Mesenchymal stem cell (in vitro differentiated cells and primary cell): ENCODE measurements at regions not wholly inside any gene's neighbourhood (a gene's known extent, or its start where the extent isn't known, plus 50 kb on each side); places are given as distances from the start of the nearest gene placed in this dataset.

Source experiments
- DNase-seq: peaks from one replicate; pipeline ENCODE4 v3.0.0-alpha.2; 2013
- H2AFZ ChIP-seq: one replicate; pipeline ENCODE4 v1.6.1; 2013; ENCODE audit warnings: low read depth, mild to moderate bottlenecking, control low read depth, inconsistent platforms, low read length, moderate library complexity
- H2AK5ac ChIP-seq: 2 replicates; pipeline ENCODE4 v1.6.1; 2013; ENCODE audit warnings: low read length, moderate library complexity, mild to moderate bottlenecking, inconsistent platforms; ENCODE audit not compliant: severe bottlenecking
- H2BK120ac ChIP-seq: one replicate; pipeline ENCODE4 v1.6.1; 2013; ENCODE audit warnings: low read depth, mild to moderate bottlenecking, inconsistent platforms, low read length, moderate library complexity
- H2BK12ac ChIP-seq, 2 experiments: one replicate each; pipeline ENCODE4 v1.6.1; 2013; ENCODE audit warnings: inconsistent platforms in 2 of 2, low read length in 2 of 2, mild to moderate bottlenecking in 2 of 2, moderate library complexity in 2 of 2, control low read depth in 1 of 2
- H2BK15ac ChIP-seq: one replicate; pipeline ENCODE4 v1.6.1; 2013; ENCODE audit warnings: mild to moderate bottlenecking, low read depth, inconsistent platforms; ENCODE audit not compliant: poor library complexity, severe bottlenecking
- H2BK5ac ChIP-seq: 2 replicates; pipeline ENCODE4 v1.6.1; 2013; ENCODE audit warnings: low read depth, mild to moderate bottlenecking, low read length, control low read depth, inconsistent platforms; ENCODE audit not compliant: poor library complexity, severe bottlenecking
- H3K14ac ChIP-seq, 2 experiments: one replicate each; pipeline ENCODE4 v1.6.1; 2013; ENCODE audit warnings: inconsistent platforms in 2 of 2, low read length in 2 of 2, control low read depth in 1 of 2, mild to moderate bottlenecking in 1 of 2, moderate library complexity in 1 of 2
- H3K18ac ChIP-seq, 2 experiments: one replicate each; pipeline ENCODE4 v1.6.1; 2013; ENCODE audit warnings: inconsistent platforms in 2 of 2, low read length in 2 of 2, control low read depth in 1 of 2, low read depth in 1 of 2, mild to moderate bottlenecking in 1 of 2
- H3K23ac ChIP-seq, 2 experiments: one replicate each; pipeline ENCODE4 v1.6.1; 2013; ENCODE audit warnings: inconsistent platforms in 2 of 2, low read length in 2 of 2, mild to moderate bottlenecking in 2 of 2, moderate library complexity in 2 of 2, control low read depth in 1 of 2
- H3K27ac ChIP-seq: 2 replicates; pipeline ENCODE4 v1.5.1; 2013; ENCODE audit warnings: mild to moderate bottlenecking, moderate library complexity, low read length, control low read depth, inconsistent platforms; ENCODE audit not compliant: poor library complexity, severe bottlenecking
- H3K27me3 ChIP-seq, 2 experiments: 2 replicates each; pipeline versions ENCODE4 v1.6.1 to v1.7.0; 2013; ENCODE audit warnings: low read length in 2 of 2, mild to moderate bottlenecking in 2 of 2, moderate library complexity in 2 of 2, control low read depth in 1 of 2, inconsistent platforms in 1 of 2; ENCODE audit not compliant: control insufficient read depth in 1 of 2, insufficient read depth in 1 of 2
- H3K36me3 ChIP-seq, 2 experiments: 2 replicates each; pipeline versions ENCODE4 v1.6.1 to v1.7.0; 2013; ENCODE audit warnings: low read length in 2 of 2, control low read depth in 1 of 2, inconsistent platforms in 1 of 2, low read depth in 1 of 2, mild to moderate bottlenecking in 1 of 2; ENCODE audit not compliant: insufficient read depth in 2 of 2, control insufficient read depth in 1 of 2
- H3K4ac ChIP-seq, 2 experiments: one replicate each; pipeline ENCODE4 v1.6.1; 2013; ENCODE audit warnings: inconsistent platforms in 2 of 2, low read length in 2 of 2, mild to moderate bottlenecking in 2 of 2, moderate library complexity in 2 of 2, control low read depth in 1 of 2, low read depth in 1 of 2
- H3K4me1 ChIP-seq: 2 replicates; pipeline ENCODE4 v1.6.1; 2013; ENCODE audit warnings: low read depth, low read length, control low read depth; ENCODE audit not compliant: control insufficient read depth, insufficient read depth
- H3K4me2 ChIP-seq: 2 replicates; pipeline ENCODE4 v1.6.1; 2013; ENCODE audit warnings: low read length, mild to moderate bottlenecking, inconsistent platforms; ENCODE audit not compliant: poor library complexity, severe bottlenecking
- H3K4me3 ChIP-seq, 2 experiments: 2 replicates each; pipeline versions ENCODE4 v1.5.1 to v1.7.0; 2013; ENCODE audit warnings: low read length in 2 of 2, mild to moderate bottlenecking in 2 of 2, control low read depth in 1 of 2, low read depth in 1 of 2; ENCODE audit not compliant: insufficient read depth in 1 of 2
- H3K79me1 ChIP-seq: replicated peaks from 2 replicates; pipeline ENCODE4 v1.6.1; 2013; ENCODE audit warnings: mild to moderate bottlenecking, control low read depth, low read length, inconsistent platforms; ENCODE audit not compliant: poor library complexity, severe bottlenecking
- H3K9ac ChIP-seq: 2 replicates; pipeline ENCODE4 v1.7.0; 2013; ENCODE audit warnings: mild to moderate bottlenecking, low read length, moderate library complexity
- H3K9me3 ChIP-seq: 2 replicates; pipeline ENCODE4 v1.7.0; 2013; ENCODE audit warnings: mild to moderate bottlenecking, low read length; ENCODE audit not compliant: control insufficient read depth
- H4K8ac ChIP-seq: one replicate; pipeline ENCODE4 v1.6.1; 2013; ENCODE audit warnings: inconsistent platforms, mild to moderate bottlenecking, low read length, moderate library complexity
- H4K91ac ChIP-seq: one replicate; pipeline ENCODE4 v1.6.1; 2013; ENCODE audit warnings: mild to moderate bottlenecking, low read length, inconsistent platforms
- WGBS: methylation state at CpG from one replicate; pipeline ENCODE4 v1.1.7; 2013; ENCODE audit warnings: mixed read lengths; 5-methylcytosine and 5-hydroxymethylcytosine counted together

DNA sequence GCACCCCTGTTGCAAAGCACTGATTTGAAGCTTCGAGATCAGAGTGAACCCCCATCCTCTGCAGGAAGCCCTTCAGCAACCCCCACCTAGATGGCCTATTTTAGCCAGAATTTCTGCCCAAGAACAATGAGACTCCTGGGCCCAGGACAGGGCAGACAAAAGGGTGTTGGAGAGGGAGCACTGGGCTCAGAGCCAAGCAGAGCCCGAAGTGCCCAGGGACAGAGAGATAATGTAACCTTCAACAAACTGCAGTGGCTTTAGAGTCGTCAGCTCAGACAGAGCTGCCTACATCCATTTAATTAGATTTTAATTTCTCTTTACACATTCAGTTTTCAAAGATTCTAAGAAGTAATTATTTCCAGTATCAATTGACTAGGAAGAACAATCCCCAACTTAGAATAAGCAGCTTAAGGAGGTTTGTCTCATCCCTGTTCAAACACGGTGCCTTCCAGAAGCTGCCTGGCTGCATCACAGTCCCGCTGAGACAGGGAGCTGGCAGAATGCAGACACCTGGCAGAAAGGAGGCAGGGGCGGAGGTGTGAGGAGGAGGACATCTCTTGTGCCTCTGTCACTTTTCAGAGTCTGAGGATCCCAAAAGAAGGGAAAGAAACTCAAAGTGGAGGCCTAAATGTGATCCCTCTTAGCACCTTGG, 504.9 kb upstream of the CCDC196 start:
- Histone ChIP-seq H2BK15ac (no peak overlapping the region), H3K4me2 (no peak overlapping the region), H3K79me1 (no peaks in the 10 kb centered on the region), H3K9me3 (peaks cover 5% of the 10 kb centered on the region), H3K4ac (no peak overlapping the region), H3K4me3 (no peak overlapping the region), H4K8ac (no peak overlapping the region), H2BK12ac (no peak overlapping the region), H2AFZ (no peak overlapping the region), H2AK5ac (no peak overlapping the region), H3K27me3 (peaks cover 0 to 13% of the 10 kb centered on the region in 2 experiments), H3K4me1 (no peaks in the 10 kb centered on the region), H4K91ac (no peak overlapping the region), H3K18ac (no peak overlapping the region), H2BK5ac (no peak overlapping the region), H3K23ac (no peak overlapping the region), H3K9ac (no peak overlapping the region), H3K14ac (no peak overlapping the region), H3K36me3 (no peaks in the 10 kb centered on the region), H3K27ac (no peak overlapping the region), H2BK120ac (no peak overlapping the region)
- WGBS: 86% methylated on average over 5 of the region's 6 CpGs
- DNase-seq: no peak

DNA sequence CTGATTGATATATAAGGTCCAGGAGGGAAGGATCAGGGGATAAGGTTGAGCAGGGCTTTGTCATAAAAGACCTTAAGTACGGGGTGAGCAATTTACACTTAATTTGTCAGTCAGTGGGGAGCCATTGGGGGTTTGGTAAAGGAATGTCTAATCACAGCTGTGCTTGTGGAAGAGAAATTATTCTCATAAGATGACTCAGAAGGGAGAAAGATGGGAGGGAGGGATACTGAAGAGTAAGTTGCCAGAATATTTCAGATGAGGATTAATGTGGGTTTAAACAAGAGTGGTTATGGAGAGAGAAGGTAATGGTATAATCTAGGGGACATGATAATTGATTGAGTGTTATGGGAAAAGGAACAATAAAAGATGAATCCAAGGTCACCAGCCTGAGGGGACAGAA, 500.1 kb upstream of the CCDC196 start:
- Histone ChIP-seq H3K14ac (no peak overlapping the region), H3K36me3 (no peaks in the 10 kb centered on the region), H4K8ac (no peak overlapping the region), H2BK5ac (no peak overlapping the region), H2AFZ (no peak overlapping the region), H4K91ac (no peak overlapping the region), H2AK5ac (no peak overlapping the region), H3K27ac (no peak overlapping the region), H2BK15ac (no peak overlapping the region), H3K18ac (no peak overlapping the region), H3K4ac (no peak overlapping the region), H3K9ac (no peak overlapping the region), H3K23ac (no peak overlapping the region), H3K4me2 (no peak overlapping the region), H3K4me1 (no peaks in the 10 kb centered on the region), H3K4me3 (no peak overlapping the region), H3K79me1 (no peaks in the 10 kb centered on the region), H2BK12ac (no peak overlapping the region), H3K9me3 (no peaks in the 10 kb centered on the region), H2BK120ac (no peak overlapping the region), H3K27me3 (peaks cover 0 to 20% of the 10 kb centered on the region in 2 experiments)
- DNase-seq: no peak
- 23% methylated on average over 1 of the region's 1 CpG for WGBS

DNA sequence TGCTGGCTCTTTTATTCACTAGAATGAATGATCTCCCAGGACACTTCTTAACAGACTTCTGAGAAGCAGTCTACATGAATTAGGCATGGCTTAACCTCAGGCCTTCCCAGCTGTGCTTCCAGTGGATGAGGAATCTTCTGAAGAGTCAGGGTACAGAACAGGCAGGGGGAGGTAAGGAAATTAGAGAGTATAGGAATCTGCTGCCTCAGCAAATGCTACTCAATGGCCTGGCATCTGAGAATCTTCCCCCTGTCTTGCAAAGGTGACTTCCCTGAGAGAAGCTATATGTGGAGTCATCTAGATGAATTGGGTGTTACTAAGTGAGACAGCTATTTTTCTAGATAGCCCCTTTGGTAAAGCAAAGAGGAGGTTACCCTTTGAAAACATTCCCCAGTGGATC, 496.2 kb upstream of the CCDC196 start:
- no peak overlapping the region for H3K4ac ChIP-seq
- H3K4me2 ChIP-seq: no peak overlapping the region
- H2AK5ac ChIP-seq: no peak overlapping the region
- H3K4me3 ChIP-seq: no peak overlapping the region
- DNase-seq: no peak
- peaks cover 0 to 22% of the 10 kb centered on the region in 2 experiments for H3K27me3 ChIP-seq
- H4K91ac ChIP-seq: no peak overlapping the region
- peak overlapping the region in 1 of 2 experiments; percentile 41 for H2BK12ac ChIP-seq
- no peak overlapping the region for H3K9ac ChIP-seq
- no peak overlapping the region for H3K18ac ChIP-seq
- no peak overlapping the region for H2BK120ac ChIP-seq
- H2BK15ac ChIP-seq: no peak overlapping the region
- H2AFZ ChIP-seq: no peak overlapping the region
- no peak overlapping the region for H3K23ac ChIP-seq
- H3K4me1 ChIP-seq: no peaks in the 10 kb centered on the region
- H3K36me3 ChIP-seq: no peaks in the 10 kb centered on the region
- no peak overlapping the region for H3K14ac ChIP-seq
- no peak overlapping the region for H3K27ac ChIP-seq
- no peak overlapping the region for H2BK5ac ChIP-seq
- no peak overlapping the region for H4K8ac ChIP-seq
- H3K9me3 ChIP-seq: peaks cover 5% of the 10 kb centered on the region
- H3K79me1 ChIP-seq: no peaks in the 10 kb centered on the region

DNA sequence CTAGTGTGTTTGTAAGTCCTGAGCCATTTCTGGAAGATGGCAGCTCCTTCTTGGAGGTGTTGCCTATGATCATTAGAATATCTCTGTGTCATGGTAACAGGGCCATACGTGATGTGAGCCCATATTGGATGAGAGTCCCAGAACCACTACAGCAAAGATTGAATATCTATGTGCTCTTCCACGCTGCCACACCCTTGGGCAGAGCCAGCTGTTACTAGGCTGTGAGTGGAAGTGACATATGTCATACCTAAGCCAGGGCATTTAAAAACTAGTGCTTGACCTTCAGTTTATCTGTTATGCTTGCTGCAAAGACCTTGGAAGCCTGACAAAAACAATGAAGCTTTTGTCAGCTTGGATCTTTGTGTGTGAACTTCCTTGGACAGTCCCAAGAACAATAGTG, 495.1 kb upstream of the CCDC196 start:
- Histone ChIP-seq H3K79me1 (no peaks in the 10 kb centered on the region), H2BK5ac (no peak overlapping the region), H4K8ac (no peak overlapping the region), H3K4ac (no peak overlapping the region), H2AFZ (no peak overlapping the region), H2BK15ac (no peak overlapping the region), H3K27ac (no peak overlapping the region), H2BK12ac (no peak overlapping the region), H3K9ac (no peak overlapping the region), H3K9me3 (peaks cover 5% of the 10 kb centered on the region), H3K18ac (no peak overlapping the region), H3K23ac (no peak overlapping the region), H3K4me3 (no peak overlapping the region), H3K4me2 (no peak overlapping the region), H2BK120ac (no peak overlapping the region), H4K91ac (no peak overlapping the region), H3K27me3 (peaks cover 0 to 32% of the 10 kb centered on the region in 2 experiments), H2AK5ac (no peak overlapping the region), H3K4me1 (no peaks in the 10 kb centered on the region), H3K14ac (no peak overlapping the region), H3K36me3 (no peaks in the 10 kb centered on the region)
- no peak for DNase-seq
- 66% methylated on average over 2 of the region's 2 CpGs for WGBS
